SJSA1 (cell line): ENCODE measurements at regions not wholly inside any gene's neighbourhood (a gene's known extent, or its start where the extent isn't known, plus 50 kb on each side); places are given as distances from the start of the nearest gene placed in this dataset.

Source experiments
- DNase-seq, 2 experiments: peaks; one replicate each; pipeline ENCODE4 v3.0.0-alpha.2; 2015 to 2020; ENCODE audit warnings: low spot score in 2 of 2, low read depth in 1 of 2
- H3K27ac ChIP-seq: fragments of 250-450 bp; sonication (Bioruptor Pico); 2 replicates; pipeline ENCODE4 v1.5.1; 2020; ENCODE audit warnings: mild to moderate bottlenecking, moderate library complexity
- H3K27me3 ChIP-seq: fragments of 250-450 bp; sonication (Bioruptor Pico); replicated peaks from 2 replicates; pipeline ENCODE4 v1.5.1; 2020; ENCODE audit warnings: mild to moderate bottlenecking, moderate library complexity
- H3K36me3 ChIP-seq: fragments of 250-450 bp; sonication (Bioruptor Pico); 2 replicates; pipeline ENCODE4 v1.5.1; 2020; ENCODE audit warnings: mild to moderate bottlenecking
- H3K4me1 ChIP-seq: fragments of 250-450 bp; sonication (Bioruptor Pico); replicated peaks from 2 replicates; pipeline ENCODE4 v1.6.1; 2021; ENCODE audit warnings: mild to moderate bottlenecking
- H3K4me3 ChIP-seq: fragments of 250-450 bp; sonication (Bioruptor Pico); 2 replicates; pipeline ENCODE4 v1.5.1; 2020; ENCODE audit warnings: mild to moderate bottlenecking
- H3K9me3 ChIP-seq: fragments of 250-450 bp; sonication (Bioruptor Pico); replicated peaks from 2 replicates; pipeline ENCODE4 v1.5.1; 2020; ENCODE audit warnings: mild to moderate bottlenecking

DNA sequence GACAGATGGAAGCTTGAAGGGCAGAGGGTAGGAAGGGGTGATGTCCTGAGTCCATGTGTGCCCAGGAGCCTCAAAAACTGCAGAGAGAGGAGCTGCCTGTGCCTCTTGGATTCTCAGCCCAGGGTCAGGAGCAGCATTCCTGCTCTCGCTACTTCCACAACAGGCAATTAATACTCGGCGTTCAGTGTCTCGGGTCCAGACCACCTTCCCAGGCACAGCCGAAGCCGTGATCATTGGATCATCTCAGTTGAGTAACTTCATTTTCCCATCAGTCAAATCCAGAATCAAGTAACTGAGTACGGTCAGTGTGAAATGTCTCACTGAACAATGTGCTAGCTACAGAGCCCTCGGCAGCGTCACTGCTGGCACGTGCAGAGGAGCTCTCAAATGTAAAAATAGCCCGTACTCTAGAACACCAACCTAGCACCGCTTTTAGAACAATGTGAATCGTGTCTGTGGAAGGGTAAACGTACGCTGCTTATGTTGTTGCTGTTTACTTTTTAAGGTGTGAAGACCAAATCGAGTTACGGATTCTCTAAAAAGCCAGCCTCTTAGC lies 63.5 kb upstream of the IRX4 start:
- Histone ChIP-seq H3K27me3 (no peaks in the 10 kb centered on the region), H3K36me3 (no peaks in the 10 kb centered on the region), H3K4me3 (no peak overlapping the region), H3K9me3 (peaks cover 8% of the 10 kb centered on the region; the same call in 1 of the 2 replicates), H3K27ac (no peak overlapping the region), H3K4me1 (no peaks in the 10 kb centered on the region)
- DNase-seq, result no peak

- H3K4me1 ChIP-seq, result no peaks in the 10 kb centered on the region
- no peak overlapping the region for H3K27ac ChIP-seq
- DNase-seq, result no peak
- H3K9me3 ChIP-seq, result peaks cover 8% of the 10 kb centered on the region; the same call in 1 of the 2 replicates
- H3K4me3 ChIP-seq, result no peak overlapping the region
- no peaks in the 10 kb centered on the region; the same call in 1 of the 2 replicates for H3K27me3 ChIP-seq
- no peaks in the 10 kb centered on the region for H3K36me3 ChIP-seq
These were observed 62.9 kb upstream of the IRX4 start for GRCh38 chr5:1945606-1946005.

- no peak for DNase-seq
- H3K36me3 ChIP-seq, result no peaks in the 10 kb centered on the region
- no peaks in the 10 kb centered on the region for H3K4me1 ChIP-seq
- peaks cover under 1% of the 10 kb centered on the region; the same call in 1 of the 2 replicates for H3K9me3 ChIP-seq
- H3K27me3 ChIP-seq, result no peaks in the 10 kb centered on the region; the same call in 1 of the 2 replicates
- no peak overlapping the region for H3K4me3 ChIP-seq
- no peak overlapping the region for H3K27ac ChIP-seq
These were observed 61.7 kb upstream of the IRX4 start for GRCh38 chr5:1944408-1944807.

GRCh38 chr5:1943481-1943880 lies 60.8 kb upstream of the IRX4 start:
- Histone ChIP-seq H3K4me1 (no peaks in the 10 kb centered on the region), H3K27me3 (no peaks in the 10 kb centered on the region; the same call in 1 of the 2 replicates), H3K36me3 (no peaks in the 10 kb centered on the region), H3K9me3 (no peaks in the 10 kb centered on the region), H3K4me3 (no peak overlapping the region), H3K27ac (no peak overlapping the region)
- DNase-seq, result no peak

DNA sequence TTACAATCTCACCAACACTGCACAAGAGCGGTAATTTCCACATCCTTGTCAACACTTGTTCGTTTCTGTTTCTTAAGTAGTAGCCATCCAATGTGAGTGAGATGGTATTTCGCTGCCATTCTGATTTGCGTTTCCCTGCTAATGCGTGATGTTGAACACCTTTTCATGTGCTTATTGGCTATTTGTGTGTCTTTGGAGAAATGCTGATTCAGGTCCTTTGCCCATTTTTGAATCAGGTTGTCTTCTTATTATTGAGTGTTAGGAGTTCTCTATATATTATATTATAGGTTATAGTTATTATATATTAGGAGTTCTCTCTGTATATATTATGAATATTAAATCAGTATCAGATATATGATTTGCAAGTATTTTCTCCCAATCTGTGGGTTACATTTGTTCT lies 59.9 kb upstream of the IRX4 start:
- Histone ChIP-seq H3K27me3 (no peaks in the 10 kb centered on the region; the same call in 1 of the 2 replicates), H3K36me3 (no peaks in the 10 kb centered on the region), H3K4me1 (no peaks in the 10 kb centered on the region), H3K9me3 (no peaks in the 10 kb centered on the region), H3K4me3 (no peak overlapping the region), H3K27ac (no peak overlapping the region)
- DNase-seq, result no peak

GRCh38 chr5:1942158-1942557 lies 59.4 kb upstream of the IRX4 start:
- no peaks in the 10 kb centered on the region for H3K36me3 ChIP-seq
- no peak overlapping the region for H3K27ac ChIP-seq
- H3K27me3 ChIP-seq, result no peaks in the 10 kb centered on the region; the same call in 1 of the 2 replicates
- no peak overlapping the region for H3K4me3 ChIP-seq
- DNase-seq, result no peak
- H3K9me3 ChIP-seq, result no peaks in the 10 kb centered on the region
- H3K4me1 ChIP-seq, result no peaks in the 10 kb centered on the region

- no peak overlapping the region for H3K27ac ChIP-seq
- H3K27me3 ChIP-seq, result peaks cover 3% of the 10 kb centered on the region; the same call in 1 of the 2 replicates
- H3K9me3 ChIP-seq, result no peaks in the 10 kb centered on the region
- H3K4me1 ChIP-seq, result no peaks in the 10 kb centered on the region
- DNase-seq, result no peak
- no peak overlapping the region for H3K4me3 ChIP-seq
- no peaks in the 10 kb centered on the region for H3K36me3 ChIP-seq
These were observed 56.5 kb upstream of the IRX4 start for GRCh38 chr5:1939256-1939655.

DNA sequence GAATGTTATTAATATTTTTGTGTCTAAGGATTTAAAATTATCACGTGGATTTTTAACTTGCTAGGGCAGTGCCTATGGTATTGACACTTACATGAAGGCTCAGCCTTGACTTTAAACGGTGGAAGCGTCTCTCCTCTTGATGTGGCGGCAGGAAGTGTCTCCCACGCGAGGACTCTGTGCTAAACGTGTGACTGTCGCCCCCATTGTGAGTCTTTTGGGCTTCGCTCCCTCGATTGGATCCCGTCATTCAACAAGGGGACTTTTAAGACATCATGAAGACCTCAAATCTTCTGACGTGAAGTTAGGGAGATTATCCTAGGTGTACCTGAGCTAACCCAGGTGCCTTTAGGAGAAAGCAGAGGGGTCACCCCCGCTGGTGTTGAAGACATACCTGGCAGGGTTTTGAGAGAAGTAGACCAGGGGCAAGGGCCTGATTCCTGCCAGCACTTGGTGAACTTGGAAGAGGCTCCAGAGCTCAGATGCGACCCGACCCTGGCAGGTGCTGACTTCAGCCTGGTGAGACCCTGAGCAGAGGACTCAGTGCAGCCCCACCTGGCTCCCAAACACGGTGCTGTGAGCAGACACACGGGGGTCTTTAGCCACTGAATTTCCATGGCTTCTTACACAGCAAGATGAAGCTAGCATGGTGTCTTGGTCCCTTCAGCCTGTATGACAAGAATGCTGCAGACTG lies 55.7 kb upstream of the IRX4 start:
- H3K27me3 ChIP-seq, result peaks cover 7% of the 10 kb centered on the region; the same call in 1 of the 2 replicates
- H3K4me3 ChIP-seq, result no peak overlapping the region
- H3K9me3 ChIP-seq, result no peaks in the 10 kb centered on the region
- no peaks in the 10 kb centered on the region for H3K36me3 ChIP-seq
- no peak for DNase-seq
- no peaks in the 10 kb centered on the region for H3K4me1 ChIP-seq
- no peak overlapping the region for H3K27ac ChIP-seq

GRCh38 chr5:1937590-1937989 lies 54.9 kb upstream of the IRX4 start:
- Histone ChIP-seq H3K27me3 (peaks cover 15% of the 10 kb centered on the region), H3K4me1 (no peaks in the 10 kb centered on the region), H3K4me3 (no peak overlapping the region), H3K9me3 (no peaks in the 10 kb centered on the region), H3K27ac (no peak overlapping the region), H3K36me3 (no peaks in the 10 kb centered on the region)
- DNase-seq, result no peak

GRCh38 chr5:1936901-1937300 lies 54.2 kb upstream of the IRX4 start:
- no peak for DNase-seq
- Histone ChIP-seq H3K36me3 (no peaks in the 10 kb centered on the region), H3K4me3 (no peak overlapping the region), H3K9me3 (no peaks in the 10 kb centered on the region), H3K4me1 (no peaks in the 10 kb centered on the region), H3K27me3 (peaks cover 19% of the 10 kb centered on the region), H3K27ac (no peak overlapping the region)

DNA sequence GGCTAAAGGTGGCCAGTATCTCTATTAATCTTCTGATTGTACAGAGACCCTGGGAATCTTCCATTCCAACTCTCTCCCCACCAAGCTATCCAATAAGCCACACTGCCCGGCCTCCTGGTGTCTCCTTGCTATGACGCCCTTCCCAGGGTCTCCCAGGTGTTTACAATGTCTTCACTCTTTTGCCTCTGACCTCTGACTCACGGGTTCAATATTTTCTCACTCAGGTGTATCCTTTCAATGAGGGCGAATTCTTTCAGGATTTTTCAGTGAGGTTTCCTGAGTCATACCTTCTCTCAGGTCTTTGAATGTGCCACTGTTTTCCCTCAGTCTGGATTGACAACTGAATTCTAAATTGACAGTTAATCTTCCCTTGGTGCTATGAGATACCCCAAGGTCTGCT lies 53.7 kb upstream of the IRX4 start:
- Histone ChIP-seq H3K36me3 (no peaks in the 10 kb centered on the region), H3K27me3 (peaks cover 24% of the 10 kb centered on the region), H3K4me1 (no peaks in the 10 kb centered on the region), H3K4me3 (no peak overlapping the region), H3K9me3 (no peaks in the 10 kb centered on the region), H3K27ac (no peak overlapping the region)
- no peak for DNase-seq

- Histone ChIP-seq H3K27me3 (peaks cover 35% of the 10 kb centered on the region), H3K4me1 (no peaks in the 10 kb centered on the region), H3K4me3 (no peak overlapping the region), H3K36me3 (no peaks in the 10 kb centered on the region), H3K27ac (no peak overlapping the region), H3K9me3 (no peaks in the 10 kb centered on the region)
- no peak for DNase-seq
These were observed 52.2 kb upstream of the IRX4 start for GRCh38 chr5:1934801-1935429.

GRCh38 chr5:1934056-1934394 lies 51.3 kb upstream of the IRX4 start:
- H3K4me3 ChIP-seq, result no peak overlapping the region
- no peak overlapping the region for H3K27ac ChIP-seq
- peaks cover 35% of the 10 kb centered on the region for H3K27me3 ChIP-seq
- H3K9me3 ChIP-seq, result peaks cover 8% of the 10 kb centered on the region
- no peaks in the 10 kb centered on the region for H3K36me3 ChIP-seq
- H3K4me1 ChIP-seq, result no peaks in the 10 kb centered on the region
- DNase-seq, result no peak

DNA sequence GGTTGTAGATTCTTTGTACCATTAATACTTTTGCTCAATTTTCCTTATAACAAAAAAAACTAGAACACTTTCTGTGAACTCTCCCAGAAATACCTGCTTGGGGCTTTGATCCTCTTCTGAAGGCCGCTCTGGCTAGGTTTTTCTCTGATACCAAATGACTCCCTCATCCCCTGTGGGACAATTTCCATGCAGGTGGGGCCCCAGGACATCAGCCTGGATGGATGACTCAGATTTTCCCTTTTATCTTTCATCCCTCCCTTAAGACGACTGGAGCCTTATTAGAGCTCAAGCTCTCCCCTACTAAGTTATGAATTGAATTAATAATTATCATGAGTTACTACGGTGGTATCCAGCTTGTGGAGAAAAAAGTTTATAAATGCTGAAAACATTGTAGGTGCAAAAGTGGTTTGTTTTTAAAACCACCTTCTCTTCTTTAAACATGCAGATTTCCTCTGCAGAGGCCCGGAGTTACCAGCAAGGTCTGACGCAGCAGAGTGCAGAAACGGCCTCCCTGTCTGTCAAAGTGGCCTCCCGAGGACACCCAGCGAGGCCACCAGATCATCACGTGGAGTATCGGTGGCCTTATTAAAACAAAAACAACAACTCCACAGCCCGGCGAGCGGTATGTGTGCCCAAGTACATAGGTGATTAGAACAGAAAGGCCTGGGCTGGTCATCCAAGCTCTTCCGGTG lies 50.8 kb upstream of the IRX4 start:
- DNase-seq, result no peak
- peaks cover 9% of the 10 kb centered on the region for H3K9me3 ChIP-seq
- H3K36me3 ChIP-seq, result no peaks in the 10 kb centered on the region
- no peak overlapping the region for H3K27ac ChIP-seq
- H3K4me3 ChIP-seq, result no peak overlapping the region
- H3K4me1 ChIP-seq, result no peaks in the 10 kb centered on the region
- H3K27me3 ChIP-seq, result peaks cover 35% of the 10 kb centered on the region
